SK-N-SH treated with all-trans-retinoic acid at 6 μM for 48 hours (cell line): ENCODE measurements at regions not wholly inside any gene's neighbourhood (a gene's known extent, or its start where the extent isn't known, plus 50 kb on each side); places are given as distances from the start of the nearest gene placed in this dataset.

Experiments
- ATAC-seq: fragments of 200-7000 bp; cut with Tn5 transposase; 3 replicates; pipeline ENCODE4 v1.9.1; 2020; ENCODE audit warnings: mild to moderate bottlenecking, moderate library complexity
- ARNTL ChIP-seq: fragments of 450-650 bp; formaldehyde crosslinking; IDR thresholded peaks from 2 replicates; pipeline ENCODE4 v1.5.0; 2020; ENCODE audit warnings: low read depth, mild to moderate bottlenecking, moderate library complexity, borderline replicate concordance
- CSDC2 ChIP-seq: fragments of 250-450 bp; sonication (Bioruptor Pico); IDR thresholded peaks from 2 replicates; pipeline ENCODE4 v1.5.0; 2020; ENCODE audit warnings: mild to moderate bottlenecking, moderate library complexity
- CSRNP3 ChIP-seq: fragments of 250-450 bp; sonication (Bioruptor Pico); IDR thresholded peaks from 2 replicates; pipeline ENCODE4 v1.5.1; 2021; ENCODE audit warnings: mild to moderate bottlenecking, moderate library complexity
- ESRRG ChIP-seq: fragments of 250-450 bp; sonication (Bioruptor Pico); IDR thresholded peaks from 2 replicates; pipeline ENCODE4 v1.6.1; 2021; ENCODE audit warnings: mild to moderate bottlenecking
- GLIS3 ChIP-seq: fragments of 250-450 bp; sonication (Bioruptor Pico); IDR thresholded peaks from 2 replicates; pipeline ENCODE4 v1.5.0; 2020; ENCODE audit warnings: mild to moderate bottlenecking, moderate library complexity
- ISL1 ChIP-seq: fragments of 250-450 bp; sonication (Bioruptor Pico); IDR thresholded peaks from 2 replicates; pipeline ENCODE4 v2.1.2; 2022; ENCODE audit warnings: mild to moderate bottlenecking, moderate library complexity
- OSR1 ChIP-seq: fragments of 250-450 bp; sonication (Bioruptor Pico); IDR thresholded peaks from 2 replicates; pipeline ENCODE4 v1.8.0; 2022; ENCODE audit warnings: moderate library complexity, mild to moderate bottlenecking, inconsistent platforms
- PATZ1 ChIP-seq: fragments of 250-450 bp; sonication (Bioruptor Pico); IDR thresholded peaks from 2 replicates; pipeline ENCODE4 v1.8.0; 2020; ENCODE audit warnings: mild to moderate bottlenecking, moderate library complexity, borderline replicate concordance
- POU6F1 ChIP-seq: fragments of 250-450 bp; sonication (Bioruptor Pico); IDR thresholded peaks from 2 replicates; pipeline ENCODE4 v1.8.0; 2021; ENCODE audit warnings: low read depth, mild to moderate bottlenecking, moderate library complexity, borderline replicate concordance
- RARB ChIP-seq: fragments of 250-450 bp; sonication (Bioruptor Pico); IDR thresholded peaks from 2 replicates; pipeline ENCODE4 v1.8.0; 2021; ENCODE audit warnings: mild to moderate bottlenecking, moderate library complexity
- SNAI2 ChIP-seq: fragments of 250-450 bp; sonication (Bioruptor Pico); IDR thresholded peaks from 2 replicates; pipeline ENCODE4 v1.5.0; 2020; ENCODE audit warnings: mild to moderate bottlenecking, moderate library complexity
- TCF4 ChIP-seq: fragments of 250-450 bp; sonication (Bioruptor Pico); IDR thresholded peaks from 2 replicates; pipeline ENCODE4 v1.8.0; 2021; ENCODE audit warnings: mild to moderate bottlenecking, moderate library complexity, borderline replicate concordance
- TOX ChIP-seq: fragments of 250-450 bp; sonication (Bioruptor Pico); IDR thresholded peaks from 2 replicates; pipeline ENCODE4 v1.8.0; 2021; ENCODE audit warnings: mild to moderate bottlenecking, moderate library complexity, borderline replicate concordance
- TSHZ2 ChIP-seq: fragments of 250-450 bp; sonication (Bioruptor Pico); IDR thresholded peaks from 2 replicates; pipeline ENCODE4 v1.5.0; 2020; ENCODE audit warnings: mild to moderate bottlenecking, moderate library complexity
- ZC3H10 ChIP-seq: fragments of 250-450 bp; sonication (Bioruptor Pico); IDR thresholded peaks from 2 replicates; pipeline ENCODE4 v1.5.1; 2021; ENCODE audit warnings: mild to moderate bottlenecking, moderate library complexity
- ZFP3 ChIP-seq: fragments of 250-450 bp; sonication (Bioruptor Pico); IDR thresholded peaks from 2 replicates; pipeline ENCODE4 v1.5.0; 2020; ENCODE audit warnings: mild to moderate bottlenecking, moderate library complexity
- ZFP30 ChIP-seq: fragments of 450-650 bp; formaldehyde crosslinking; IDR thresholded peaks from 2 replicates; pipeline ENCODE4 v1.5.0; 2022; ENCODE audit warnings: mild to moderate bottlenecking, moderate library complexity
- ZNF565 ChIP-seq: fragments of 450-650 bp; formaldehyde crosslinking; conservative IDR thresholded peaks from 2 replicates; pipeline ENCODE4 v1.5.0; 2020; ENCODE audit warnings: low read depth, mild to moderate bottlenecking, moderate library complexity
- ZNF70 ChIP-seq: fragments of 450-650 bp; formaldehyde crosslinking; IDR thresholded peaks from 2 replicates; pipeline ENCODE4 v1.5.0; 2020; ENCODE audit warnings: mild to moderate bottlenecking, moderate library complexity
- ZNF8 ChIP-seq: fragments of 450-650 bp; formaldehyde crosslinking; IDR thresholded peaks from 2 replicates; pipeline ENCODE4 v1.5.0; 2020; ENCODE audit warnings: mild to moderate bottlenecking, moderate library complexity

GRCh38 chr18:71754246-71754645 is 789.9 kb downstream of the CBLN2 start (continued):
- no peak for TF ChIP-seq PATZ1
- no peak for TF ChIP-seq TCF4 (CRISPR knock-in tag)
- TF ChIP-seq POU6F1 (CRISPR knock-in tag): no peak
- TF ChIP-seq, all 23 proteins: peak for 0

- TF ChIP-seq ZNF565 (CRISPR knock-in tag) (no peak), OSR1 (no peak), ZFP3 (CRISPR knock-in tag) (no peak), SNAI2 (CRISPR knock-in tag) (no peak), ZC3H10 (CRISPR knock-in tag) (no peak), ISL1 (CRISPR knock-in tag) (no peak), ZNF70 (CRISPR knock-in tag) (no peak), ESRRG (CRISPR knock-in tag) (no peak), RARB (CRISPR knock-in tag) (no peak), ZFP30 (CRISPR knock-in tag) (no peak), TSHZ2 (no peak), TOX (CRISPR knock-in tag) (no peak), ZNF8 (CRISPR knock-in tag) (no peak), TCF4 (CRISPR knock-in tag) (no peak), CSDC2 (CRISPR knock-in tag) (no peak), ARNTL (CRISPR knock-in tag) (no peak), POU6F1 (CRISPR knock-in tag) (no peak), PATZ1 (no peak)
- no peak for ATAC-seq
Measured at GRCh38 chr18:71743634-71744033, 800.5 kb downstream of the CBLN2 start.

- no peak for ATAC-seq
- TF ChIP-seq ZFP30 (CRISPR knock-in tag) (no peak), GLIS3 (CRISPR knock-in tag) (no peak), CSRNP3 (CRISPR knock-in tag) (no peak), ISL1 (CRISPR knock-in tag) (no peak), TOX (CRISPR knock-in tag) (no peak), RARB (CRISPR knock-in tag) (no peak), SNAI2 (CRISPR knock-in tag) (no peak), POU6F1 (CRISPR knock-in tag) (no peak), TSHZ2 (no peak)
Measured at GRCh38 chr18:71729611-71730010, 814.5 kb downstream of the CBLN2 start.
